ENCODE measurements at regions not wholly inside any gene's neighbourhood (a gene's known extent, or its start where the extent isn't known, plus 50 kb on each side); places are given as distances from the start of the nearest gene placed in this dataset.

GRCh38 chr2:105607920-105608504 is 136.7 kb upstream of the NCK2 start:
- DNase-seq (peak; percentile 9), ATAC-seq (ENCODE audit: insufficient read depth, low read depth) (0 out of 3 replicates have a peak, but pooled peaks have one; percentile 53)
- H3K79me2 ChIP-seq (ENCODE audit: insufficient read depth, low read length): no peaks in the 10 kb centered on the region
- no peak overlapping the region for H2AFZ ChIP-seq (ENCODE audit: low read depth, low read length)
- H3K27me3 ChIP-seq (ENCODE audit: insufficient read depth, low read length, poor library complexity): no peaks in the 10 kb centered on the region
- no peaks in the 10 kb centered on the region for H3K36me3 ChIP-seq (ENCODE audit: insufficient read depth, low read length)
- TF ChIP-seq, protein P1, sequence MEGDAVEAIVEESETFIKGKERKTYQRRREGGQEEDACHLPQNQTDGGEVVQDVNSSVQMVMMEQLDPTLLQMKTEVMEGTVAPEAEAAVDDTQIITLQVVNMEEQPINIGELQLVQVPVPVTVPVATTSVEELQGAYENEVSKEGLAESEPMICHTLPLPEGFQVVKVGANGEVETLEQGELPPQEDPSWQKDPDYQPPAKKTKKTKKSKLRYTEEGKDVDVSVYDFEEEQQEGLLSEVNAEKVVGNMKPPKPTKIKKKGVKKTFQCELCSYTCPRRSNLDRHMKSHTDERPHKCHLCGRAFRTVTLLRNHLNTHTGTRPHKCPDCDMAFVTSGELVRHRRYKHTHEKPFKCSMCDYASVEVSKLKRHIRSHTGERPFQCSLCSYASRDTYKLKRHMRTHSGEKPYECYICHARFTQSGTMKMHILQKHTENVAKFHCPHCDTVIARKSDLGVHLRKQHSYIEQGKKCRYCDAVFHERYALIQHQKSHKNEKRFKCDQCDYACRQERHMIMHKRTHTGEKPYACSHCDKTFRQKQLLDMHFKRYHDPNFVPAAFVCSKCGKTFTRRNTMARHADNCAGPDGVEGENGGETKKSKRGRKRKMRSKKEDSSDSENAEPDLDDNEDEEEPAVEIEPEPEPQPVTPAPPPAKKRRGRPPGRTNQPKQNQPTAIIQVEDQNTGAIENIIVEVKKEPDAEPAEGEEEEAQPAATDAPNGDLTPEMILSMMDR (IDR thresholded peaks at IDR 0.05; ENCODE audit: borderline replicate concordance, extremely low read depth, low read length, poor library complexity, severe bottlenecking): no peak
- no peak for TF ChIP-seq EZH2 (IDR thresholded peaks at IDR 0.05; ENCODE audit: borderline replicate concordance, low read depth, low read length, severe bottlenecking)
- H3K9me3 ChIP-seq (ENCODE audit: insufficient read depth, low read length, severe bottlenecking): no peaks in the 10 kb centered on the region
- H3K4me1 ChIP-seq (ENCODE audit: insufficient read depth, low read length): no peaks in the 10 kb centered on the region
- H3K4me2 ChIP-seq (ENCODE audit: insufficient read depth, low read length): no peak overlapping the region
- H3K27ac ChIP-seq (ENCODE audit: low read length): no peak overlapping the region
- no peaks in the 10 kb centered on the region for H4K20me1 ChIP-seq (ENCODE audit: insufficient read depth, low read length)
- H3K4me3 ChIP-seq (ENCODE audit: low read depth in 1 of 2, low read length in 2 of 2): no peak overlapping the region
- no peak overlapping the region for H3K9ac ChIP-seq (ENCODE audit: low read depth, low read length)

- DNase-seq (no peak), ATAC-seq (ENCODE audit: insufficient read depth, low read depth) (no peak)
- no peak overlapping the region for H3K9ac ChIP-seq (ENCODE audit: low read depth, low read length)
- no peak overlapping the region for H3K4me2 ChIP-seq (ENCODE audit: insufficient read depth, low read length)
- TF ChIP-seq EZH2 (IDR thresholded peaks at IDR 0.05; ENCODE audit: borderline replicate concordance, low read depth, low read length, severe bottlenecking): no peak
- TF ChIP-seq, protein P1 (IDR thresholded peaks at IDR 0.05; ENCODE audit: borderline replicate concordance, extremely low read depth, low read length, poor library complexity, severe bottlenecking): no peak
- no peaks in the 10 kb centered on the region for H3K9me3 ChIP-seq (ENCODE audit: insufficient read depth, low read length, severe bottlenecking)
- no peaks in the 10 kb centered on the region for H3K27me3 ChIP-seq (ENCODE audit: insufficient read depth, low read length, poor library complexity)
- no peaks in the 10 kb centered on the region for H4K20me1 ChIP-seq (ENCODE audit: insufficient read depth, low read length)
- H3K27ac ChIP-seq (ENCODE audit: low read length): no peak overlapping the region
- no peak overlapping the region for H3K4me3 ChIP-seq (ENCODE audit: low read depth in 1 of 2, low read length in 2 of 2)
- no peaks in the 10 kb centered on the region for H3K79me2 ChIP-seq (ENCODE audit: insufficient read depth, low read length)
- H2AFZ ChIP-seq (ENCODE audit: low read depth, low read length): no peak overlapping the region
- H3K4me1 ChIP-seq (ENCODE audit: insufficient read depth, low read length): no peaks in the 10 kb centered on the region
- no peaks in the 10 kb centered on the region for H3K36me3 ChIP-seq (ENCODE audit: insufficient read depth, low read length)
Observed at GRCh38 chr2:105606081-105606480, 138.6 kb upstream of the NCK2 start.

GRCh38 chr2:105604938-105605337 is 139.8 kb upstream of the NCK2 start:
- H3K27ac ChIP-seq (ENCODE audit: low read length): no peak overlapping the region
- H3K9me3 ChIP-seq (ENCODE audit: insufficient read depth, low read length, severe bottlenecking): no peaks in the 10 kb centered on the region
- no peak for TF ChIP-seq EZH2 (IDR thresholded peaks at IDR 0.05; ENCODE audit: borderline replicate concordance, low read depth, low read length, severe bottlenecking)
- TF ChIP-seq, protein P1 (IDR thresholded peaks at IDR 0.05; ENCODE audit: borderline replicate concordance, extremely low read depth, low read length, poor library complexity, severe bottlenecking): no peak

More at GRCh38 chr2:105604938-105605337, 139.8 kb upstream of the NCK2 start:
- H3K79me2 ChIP-seq (ENCODE audit: insufficient read depth, low read length): no peaks in the 10 kb centered on the region
- H3K36me3 ChIP-seq (ENCODE audit: insufficient read depth, low read length): no peaks in the 10 kb centered on the region
- H4K20me1 ChIP-seq (ENCODE audit: insufficient read depth, low read length): no peaks in the 10 kb centered on the region
- no peak overlapping the region for H3K4me3 ChIP-seq (ENCODE audit: low read depth in 1 of 2, low read length in 2 of 2)
- ATAC-seq (ENCODE audit: insufficient read depth, low read depth): no peak
- H3K4me2 ChIP-seq (ENCODE audit: insufficient read depth, low read length): no peak overlapping the region
- H2AFZ ChIP-seq (ENCODE audit: low read depth, low read length): no peak overlapping the region
- DNase-seq: no peak
- H3K9ac ChIP-seq (ENCODE audit: low read depth, low read length): no peak overlapping the region
- no peaks in the 10 kb centered on the region for H3K27me3 ChIP-seq (ENCODE audit: insufficient read depth, low read length, poor library complexity)
- H3K4me1 ChIP-seq (ENCODE audit: insufficient read depth, low read length): no peaks in the 10 kb centered on the region
